ENCODE measurements at regions not wholly inside any gene's neighbourhood (a gene's known extent, or its start where the extent isn't known, plus 50 kb on each side); places are given as distances from the start of the nearest gene placed in this dataset.

GRCh38 chr12:39240587-39240986 lies 202.3 kb downstream of the KIF21A start:
- no peak for ATAC-seq
- POLR2A ChIA-PET: no interaction called here
- Mint-ChIP-seq H3K36me3 (no peaks in the 10 kb centered on the region), H3K4me3 (no peak overlapping the region), H3K4me1 (no peaks in the 10 kb centered on the region), H3K9me3 (no peaks in the 10 kb centered on the region), H3K27me3 (peaks cover 0 to 9% (median 3%) of the 10 kb centered on the region in 5 donors), H3K27ac (no peak overlapping the region)
- DNase-seq: no peak

DNA sequence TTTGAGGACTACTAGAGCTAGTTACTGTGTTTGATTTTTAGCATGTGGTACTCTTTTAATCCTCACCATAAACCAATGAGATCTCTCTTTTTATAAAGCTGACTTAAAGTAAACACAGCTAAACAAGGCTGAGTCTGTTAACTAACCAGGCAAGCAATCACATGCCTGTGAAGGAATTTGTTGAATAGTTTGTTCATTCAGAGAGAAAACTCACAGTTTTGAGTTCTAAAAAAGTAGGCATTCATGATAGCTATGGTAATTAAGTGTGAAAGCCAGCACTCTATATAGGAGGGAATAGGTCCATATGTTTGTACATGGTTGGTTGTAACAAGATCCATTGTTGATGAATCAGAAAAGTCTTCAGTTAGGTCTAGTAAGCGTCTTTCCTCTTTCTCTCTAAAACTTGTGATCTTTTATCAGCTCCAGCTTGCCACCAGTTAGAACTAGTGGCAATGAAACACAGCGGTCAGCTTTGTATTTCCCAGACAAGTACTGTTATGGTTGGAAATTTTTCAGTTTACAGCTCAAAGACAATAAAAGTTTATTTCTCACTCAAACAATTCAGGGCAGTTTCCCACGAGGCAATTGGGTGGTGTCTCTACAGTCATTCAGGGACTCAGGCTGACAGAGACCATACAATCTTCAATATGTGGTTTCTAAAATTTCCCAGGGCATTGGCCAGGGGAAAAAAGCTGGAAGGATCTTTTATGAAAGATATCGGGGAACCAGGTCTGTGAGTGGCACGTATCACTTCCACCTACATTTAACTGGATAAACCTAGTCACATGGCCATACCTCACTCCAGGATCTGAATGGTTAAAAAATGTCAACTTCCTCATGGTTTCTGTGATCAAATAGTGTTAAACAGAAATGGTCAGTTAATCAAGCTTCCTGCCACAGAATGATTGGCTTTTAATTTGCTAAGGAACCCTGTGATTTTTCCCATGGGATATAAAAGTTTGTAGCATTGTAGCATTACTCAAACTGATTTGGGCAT lies 203.1 kb downstream of the KIF21A start:
- H3K27ac Mint-ChIP-seq: no peak overlapping the region
- H3K4me1 Mint-ChIP-seq: no peaks in the 10 kb centered on the region
- ATAC-seq: no peak
- H3K9me3 Mint-ChIP-seq: no peaks in the 10 kb centered on the region
- no peak for DNase-seq
- H3K27me3 Mint-ChIP-seq: peaks cover 0 to 8% (median 3%) of the 10 kb centered on the region in 5 donors
- POLR2A ChIA-PET: no interaction called here
- H3K36me3 Mint-ChIP-seq: no peaks in the 10 kb centered on the region
- H3K4me3 Mint-ChIP-seq: no peak overlapping the region

DNA sequence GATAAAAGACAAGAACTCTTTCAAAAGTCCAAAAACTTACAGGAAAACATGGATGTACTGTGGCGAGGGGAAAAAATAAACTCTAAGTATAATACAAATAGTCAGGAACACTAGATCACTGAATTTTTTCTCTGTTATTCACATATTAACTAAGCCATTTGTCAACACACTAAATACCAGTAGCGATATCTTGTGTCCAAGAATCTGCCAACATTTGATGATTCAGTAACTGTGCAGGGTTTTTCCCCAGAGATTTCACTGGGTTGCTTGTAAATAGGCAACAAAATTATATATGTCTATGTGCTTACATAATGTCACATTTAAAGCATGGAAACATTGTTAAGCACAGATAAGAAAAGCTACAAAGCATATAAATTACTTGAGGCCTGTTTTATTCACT lies 205.9 kb downstream of the KIF21A start:
- Mint-ChIP-seq H3K4me3 (no peak overlapping the region), H3K36me3 (no peaks in the 10 kb centered on the region), H3K27me3 (peaks cover 0 to 4% (median 0%) of the 10 kb centered on the region in 5 donors), H3K9me3 (peaks cover 0 to 2% (median 0%) of the 10 kb centered on the region in 9 donors), H3K27ac (no peak overlapping the region), H3K4me1 (no peaks in the 10 kb centered on the region)
- POLR2A ChIA-PET: no interaction called here
- DNase-seq (no peak), ATAC-seq (no peak)

DNA sequence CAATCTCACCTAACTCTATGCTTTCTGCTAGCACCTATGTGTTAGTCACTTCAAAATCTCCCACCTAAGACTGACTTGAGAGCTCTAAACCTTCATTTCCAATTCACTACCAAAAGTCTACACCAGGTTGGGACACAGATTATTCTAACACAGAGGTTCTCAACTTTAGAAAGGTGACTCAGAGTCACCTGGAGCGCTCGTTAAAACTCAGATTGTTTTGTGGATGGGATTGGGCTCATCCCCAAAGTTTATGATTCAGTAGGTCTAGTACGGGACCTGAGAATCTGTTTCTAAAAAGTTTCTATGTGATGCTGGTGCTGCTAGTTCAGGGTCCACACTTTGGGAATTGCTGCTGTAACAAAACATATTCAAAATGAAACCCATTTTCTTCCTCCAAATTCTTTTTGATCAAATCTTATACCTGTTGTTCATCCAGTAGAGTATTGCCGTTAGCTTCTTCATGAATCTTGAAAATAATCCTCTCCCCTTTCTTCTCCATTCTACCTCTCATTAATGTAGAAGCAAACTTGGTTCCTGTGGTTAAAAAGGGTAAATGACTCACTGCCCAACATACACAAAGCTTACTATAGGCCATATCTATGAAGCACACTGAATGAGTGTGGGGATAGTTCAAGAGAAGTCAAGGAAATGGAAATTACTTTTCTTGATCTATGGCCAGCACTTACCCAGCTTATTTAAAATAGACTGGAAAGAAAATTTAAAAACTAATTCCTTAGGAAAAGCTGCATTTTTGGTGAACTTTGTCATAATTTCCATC lies 206.7 kb downstream of the KIF21A start:
- H3K27ac Mint-ChIP-seq: no peak overlapping the region
- peaks cover 0 to 4% (median 0%) of the 10 kb centered on the region in 9 donors for H3K9me3 Mint-ChIP-seq
- H3K4me1 Mint-ChIP-seq: no peaks in the 10 kb centered on the region
- H3K4me3 Mint-ChIP-seq: no peak overlapping the region
- no peaks in the 10 kb centered on the region for H3K36me3 Mint-ChIP-seq
- DNase-seq (no peak), ATAC-seq (no peak)
- peaks cover 0 to 4% (median 0%) of the 10 kb centered on the region in 5 donors for H3K27me3 Mint-ChIP-seq
- POLR2A ChIA-PET: no interaction called here

- peaks cover 0 to 9% (median 4%) of the 10 kb centered on the region in 5 donors for H3K27me3 Mint-ChIP-seq
- no peak overlapping the region for H3K27ac Mint-ChIP-seq
- H3K36me3 Mint-ChIP-seq: no peaks in the 10 kb centered on the region
- H3K4me3 Mint-ChIP-seq: no peak overlapping the region
- DNase-seq (no peak), ATAC-seq (no peak)
- peaks cover 0 to 10% (median 3%) of the 10 kb centered on the region in 9 donors for H3K9me3 Mint-ChIP-seq
- no peaks in the 10 kb centered on the region for H3K4me1 Mint-ChIP-seq
- POLR2A ChIA-PET: no interaction called here
Observed at GRCh38 chr12:39230086-39230485, 212.8 kb downstream of the KIF21A start.

DNA sequence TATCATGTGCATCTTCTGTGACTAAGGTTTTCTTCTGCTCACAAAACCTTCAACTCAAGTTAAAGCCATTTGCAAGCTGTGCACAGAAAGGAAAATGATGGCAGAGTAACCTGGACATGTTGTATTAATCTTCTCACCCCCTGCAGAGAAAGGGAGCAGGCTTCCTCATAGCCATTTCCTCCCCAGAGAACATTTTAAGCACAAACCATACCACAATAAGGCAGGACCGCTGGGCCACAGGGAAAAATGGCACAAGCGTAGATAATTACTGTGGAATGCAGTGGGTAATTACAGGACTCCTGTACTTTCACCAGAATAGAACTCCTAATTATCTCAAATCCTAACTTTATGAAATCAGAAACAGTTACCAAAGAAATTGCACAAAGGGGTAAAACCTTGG lies 215.7 kb downstream of the KIF21A start:
- H3K27me3 Mint-ChIP-seq: peaks cover 0 to 9% (median 4%) of the 10 kb centered on the region in 5 donors
- H3K27ac Mint-ChIP-seq: no peak overlapping the region
- H3K4me1 Mint-ChIP-seq: no peaks in the 10 kb centered on the region
- no peak for DNase-seq
- no peak for ATAC-seq
- POLR2A ChIA-PET: no interaction called here
- no peak overlapping the region for H3K4me3 Mint-ChIP-seq
- no peaks in the 10 kb centered on the region for H3K36me3 Mint-ChIP-seq
- peaks cover 0 to 19% (median 8%) of the 10 kb centered on the region in 9 donors for H3K9me3 Mint-ChIP-seq

GRCh38 chr12:39224971-39225370 lies 217.9 kb downstream of the KIF21A start:
- H3K27ac Mint-ChIP-seq: no peak overlapping the region
- H3K4me3 Mint-ChIP-seq: no peak overlapping the region
- POLR2A ChIA-PET: no interaction called here
- peaks cover 0 to 9% (median 2%) of the 10 kb centered on the region in 5 donors for H3K27me3 Mint-ChIP-seq
- DNase-seq (no peak), ATAC-seq (no peak)
- H3K36me3 Mint-ChIP-seq: no peaks in the 10 kb centered on the region
- no peaks in the 10 kb centered on the region for H3K4me1 Mint-ChIP-seq
- H3K9me3 Mint-ChIP-seq: peaks cover 0 to 19% (median 5%) of the 10 kb centered on the region in 9 donors

DNA sequence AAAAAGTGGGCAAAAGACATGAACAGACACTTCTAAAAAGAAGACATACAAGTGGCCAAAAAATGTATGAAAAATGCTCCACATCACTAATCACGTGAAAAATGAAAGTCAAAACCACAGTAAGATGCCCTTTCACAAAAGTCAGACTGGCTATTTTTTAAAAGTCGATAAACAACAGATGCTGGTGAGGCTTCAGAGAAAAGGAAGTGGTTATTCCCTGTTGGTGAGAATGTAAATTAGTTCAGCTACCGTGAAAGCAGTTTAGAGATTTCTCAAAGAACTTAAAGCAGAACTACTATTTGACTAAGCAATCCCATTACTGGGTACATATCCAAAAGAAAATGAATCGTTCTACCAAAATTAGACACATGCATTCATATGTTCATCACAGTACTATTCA lies 237.0 kb downstream of the KIF21A start:
- POLR2A ChIA-PET: no interaction called here
- no peak for ATAC-seq
- H3K36me3 Mint-ChIP-seq: peaks cover 0 to 11% (median 0%) of the 10 kb centered on the region in 3 donors

DNA sequence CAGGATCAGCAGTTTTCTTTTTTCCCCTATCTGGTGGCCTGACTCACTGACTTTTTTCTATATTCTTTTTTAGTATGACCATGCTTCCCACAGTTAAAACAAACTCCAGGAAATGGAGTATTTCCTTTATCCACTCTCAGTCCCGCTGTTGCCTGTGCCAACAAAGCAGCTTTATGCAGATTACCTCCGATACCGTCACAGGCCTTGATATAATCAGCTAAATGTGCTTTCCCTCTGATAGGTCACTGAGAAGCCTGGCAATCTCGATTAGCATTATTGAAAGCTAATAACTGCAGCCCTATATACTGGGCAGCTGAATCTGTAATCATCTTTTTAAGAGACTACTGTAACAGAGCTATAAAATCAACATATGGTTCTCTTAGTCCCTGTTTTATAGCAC lies 243.6 kb downstream of the KIF21A start:
- no peak overlapping the region for H3K27ac Mint-ChIP-seq
- ATAC-seq: no peak
- H3K9me3 Mint-ChIP-seq: peaks cover 0 to 25% (median 10%) of the 10 kb centered on the region in 9 donors
- H3K36me3 Mint-ChIP-seq: no peaks in the 10 kb centered on the region
- no peaks in the 10 kb centered on the region for H3K4me1 Mint-ChIP-seq
- DNase-seq: no peak
- H3K4me3 Mint-ChIP-seq: no peak overlapping the region
- peaks cover 0 to 5% (median 4%) of the 10 kb centered on the region in 5 donors for H3K27me3 Mint-ChIP-seq
- POLR2A ChIA-PET: no interaction called here

More for the DNA sequence above, 237.0 kb downstream of the KIF21A start:
- H3K27ac Mint-ChIP-seq: no peak overlapping the region
- H3K9me3 Mint-ChIP-seq: peaks cover 5 to 44% (median 18%) of the 10 kb centered on the region in 9 donors
- peaks cover 0 to 1% (median 0%) of the 10 kb centered on the region in 5 donors for H3K27me3 Mint-ChIP-seq
- no peaks in the 10 kb centered on the region for H3K4me1 Mint-ChIP-seq
- DNase-seq: no peak
- H3K4me3 Mint-ChIP-seq: no peak overlapping the region

DNA sequence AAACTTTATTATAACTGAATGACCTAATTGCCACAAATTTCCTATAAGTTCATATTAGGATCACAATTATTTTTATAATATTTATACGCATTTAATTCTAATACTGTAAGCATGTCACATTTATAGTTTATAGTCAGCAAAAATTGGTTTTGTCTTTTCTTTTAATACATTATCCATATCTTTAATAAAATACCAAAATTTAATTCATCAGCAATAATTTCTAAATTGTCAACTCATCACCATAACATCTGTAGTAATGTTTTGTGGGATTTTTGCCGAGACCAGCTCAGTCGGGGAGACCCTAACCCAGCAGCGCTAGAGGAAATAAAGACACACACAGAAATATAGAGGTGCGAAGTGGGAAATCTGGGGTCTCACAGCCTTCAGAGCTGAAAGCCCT lies 254.2 kb downstream of the KIF21A start:
- Mint-ChIP-seq H3K27me3 (no peaks in the 10 kb centered on the region), H3K4me1 (no peaks in the 10 kb centered on the region), H3K36me3 (no peaks in the 10 kb centered on the region), H3K4me3 (no peak overlapping the region), H3K9me3 (peaks cover 0 to 15% (median 3%) of the 10 kb centered on the region in 9 donors), H3K27ac (no peak overlapping the region)
- no peak for ATAC-seq
- DNase-seq: no peak
- POLR2A ChIA-PET: no interaction called here

- ATAC-seq (no peak), DNase-seq (no peak)
- no peak overlapping the region for H3K27ac Mint-ChIP-seq
- no peak overlapping the region for H3K4me3 Mint-ChIP-seq
- peaks cover 0 to 4% (median 0%) of the 10 kb centered on the region in 5 donors for H3K27me3 Mint-ChIP-seq
- POLR2A ChIA-PET: no interaction called here
- no peaks in the 10 kb centered on the region for H3K36me3 Mint-ChIP-seq
- peaks cover 0 to 15% (median 3%) of the 10 kb centered on the region in 9 donors for H3K9me3 Mint-ChIP-seq
- H3K4me1 Mint-ChIP-seq: no peaks in the 10 kb centered on the region
Observed at GRCh38 chr12:39186744-39187143, 256.2 kb downstream of the KIF21A start.

- POLR2A ChIA-PET: no interaction called here
- Mint-ChIP-seq H3K27me3 (peaks cover 0 to 7% (median 0%) of the 10 kb centered on the region in 5 donors), H3K27ac (no peak overlapping the region), H3K4me1 (no peaks in the 10 kb centered on the region), H3K4me3 (no peak overlapping the region), H3K36me3 (no peaks in the 10 kb centered on the region), H3K9me3 (peaks cover 0 to 5% (median 0%) of the 10 kb centered on the region in 9 donors)
- DNase-seq (no peak), ATAC-seq (no peak)
Observed at GRCh38 chr12:39178837-39179236, 264.1 kb downstream of the KIF21A start.

- Mint-ChIP-seq H3K27me3 (peaks cover 0 to 4% (median 0%) of the 10 kb centered on the region in 5 donors), H3K4me1 (no peaks in the 10 kb centered on the region), H3K9me3 (peaks cover 0 to 8% (median 0%) of the 10 kb centered on the region in 9 donors), H3K4me3 (no peak overlapping the region), H3K36me3 (no peaks in the 10 kb centered on the region), H3K27ac (no peak overlapping the region)
- DNase-seq (no peak), ATAC-seq (no peak)
- POLR2A ChIA-PET: no interaction called here
Observed at GRCh38 chr12:39176356-39176755, 266.6 kb downstream of the KIF21A start.
